Heart left ventricle (tissue), 13 donors: ENCODE measurements at regions not wholly inside any gene's neighbourhood (a gene's known extent, or its start where the extent isn't known, plus 50 kb on each side); places are given as distances from the start of the nearest gene placed in this dataset.

Experiments
- POLR2A ChIP-seq, 2 donors: fragments of 450-650 bp; IDR thresholded peaks; one replicate each; pipeline ENCODE4 v1.6.1; 2017; ENCODE audit warnings: antibody characterized with exemption in 2 of 2, mild to moderate bottlenecking in 2 of 2, moderate library complexity in 2 of 2
- TF ChIP-seq, protein P1 (sequence below), 12 donors: fragments of 200-600 bp; sonication (generic) in 4 of 12; IDR thresholded peaks; one replicate each; pipeline versions ENCODE4 v1.5.0 to v1.8.0; 2018 to 2022; ENCODE audit warnings: antibody characterized with exemption in 12 of 12, mild to moderate bottlenecking in 5 of 12
- donor health status: ischemic (EF 13 %, LVEDD 7.1; RV severe dilation, severe dysfunction).
- donor health status: DM: no; HTN: yes; CAD: no.
- donor health status: DM: no; HTN: no; CAD: no.
- donor health status: ischemic (EF 25% LVEDD 6.9; RV normal size, moderate dysfunction).
- donor health status: ischemic (EF 25% LVEDD 5.7; RV mildly dilated, moderate dysfunction).
- donor health status: ischemic (EF 35%, LVEDD 5.7; RV mildly dilated, moderate dysfunction).
- donor health status: nonischemic (EF 11% LVEDD 7.7; RV severe dilation, severe dysfunction).
- donor health status: DM: yes; HTN: yes; CAD: no.
- donor health status: PGD.
- donor health status: ischemic (EF 29% LVEDD 5.4; RV normal size, mild dysfunction).
- donor health status: nonischemic (EF 23%, LVEDD 6.1; RV moderate dilation, normal function).

DNA sequence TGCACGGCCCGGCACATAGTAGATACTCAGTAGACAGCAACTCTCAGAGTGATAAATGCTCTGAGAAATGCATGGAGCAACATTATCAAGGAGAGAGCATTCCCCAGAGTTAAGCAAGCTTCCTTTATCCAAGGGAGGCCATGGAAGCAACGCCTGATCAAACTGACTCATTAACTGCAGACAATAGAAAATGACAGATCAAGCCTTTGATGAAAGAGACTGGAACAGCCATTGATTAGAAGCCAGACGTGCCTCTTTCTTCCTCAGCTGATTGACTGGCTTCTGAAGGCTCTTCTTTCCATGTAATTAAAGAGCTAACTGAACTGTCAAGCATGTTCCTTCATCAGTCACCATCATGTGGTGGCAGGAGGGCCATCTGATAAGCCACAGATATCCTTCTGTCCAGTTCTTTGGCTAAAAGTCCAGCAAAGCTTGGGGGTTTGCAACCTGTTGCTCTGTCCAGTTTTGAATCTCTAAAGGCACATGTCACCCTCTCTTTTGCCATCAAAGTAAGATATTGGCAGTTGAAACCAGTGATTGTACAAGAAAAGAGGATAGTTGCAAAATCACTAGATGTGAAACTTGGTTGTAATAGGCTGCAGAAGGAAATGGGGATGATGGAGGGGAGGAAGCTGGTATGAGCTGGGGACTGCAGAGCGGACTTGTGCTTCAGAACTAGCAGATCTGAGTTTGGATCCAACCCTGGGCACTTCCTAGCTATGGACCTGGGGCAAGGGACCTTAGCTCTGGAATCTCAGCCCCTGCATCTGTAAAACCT, 188.0 kb downstream of the HAPSTR1 start:
- TF ChIP-seq, protein P1, sequence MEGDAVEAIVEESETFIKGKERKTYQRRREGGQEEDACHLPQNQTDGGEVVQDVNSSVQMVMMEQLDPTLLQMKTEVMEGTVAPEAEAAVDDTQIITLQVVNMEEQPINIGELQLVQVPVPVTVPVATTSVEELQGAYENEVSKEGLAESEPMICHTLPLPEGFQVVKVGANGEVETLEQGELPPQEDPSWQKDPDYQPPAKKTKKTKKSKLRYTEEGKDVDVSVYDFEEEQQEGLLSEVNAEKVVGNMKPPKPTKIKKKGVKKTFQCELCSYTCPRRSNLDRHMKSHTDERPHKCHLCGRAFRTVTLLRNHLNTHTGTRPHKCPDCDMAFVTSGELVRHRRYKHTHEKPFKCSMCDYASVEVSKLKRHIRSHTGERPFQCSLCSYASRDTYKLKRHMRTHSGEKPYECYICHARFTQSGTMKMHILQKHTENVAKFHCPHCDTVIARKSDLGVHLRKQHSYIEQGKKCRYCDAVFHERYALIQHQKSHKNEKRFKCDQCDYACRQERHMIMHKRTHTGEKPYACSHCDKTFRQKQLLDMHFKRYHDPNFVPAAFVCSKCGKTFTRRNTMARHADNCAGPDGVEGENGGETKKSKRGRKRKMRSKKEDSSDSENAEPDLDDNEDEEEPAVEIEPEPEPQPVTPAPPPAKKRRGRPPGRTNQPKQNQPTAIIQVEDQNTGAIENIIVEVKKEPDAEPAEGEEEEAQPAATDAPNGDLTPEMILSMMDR (IDR thresholded peaks at IDR 0.05) = no peak
- no peak for TF ChIP-seq POLR2A (IDR thresholded peaks at IDR 0.05)
